ENCODE measurements at regions not wholly inside any gene's neighbourhood (a gene's known extent, or its start where the extent isn't known, plus 50 kb on each side); places are given as distances from the start of the nearest gene placed in this dataset.

DNA sequence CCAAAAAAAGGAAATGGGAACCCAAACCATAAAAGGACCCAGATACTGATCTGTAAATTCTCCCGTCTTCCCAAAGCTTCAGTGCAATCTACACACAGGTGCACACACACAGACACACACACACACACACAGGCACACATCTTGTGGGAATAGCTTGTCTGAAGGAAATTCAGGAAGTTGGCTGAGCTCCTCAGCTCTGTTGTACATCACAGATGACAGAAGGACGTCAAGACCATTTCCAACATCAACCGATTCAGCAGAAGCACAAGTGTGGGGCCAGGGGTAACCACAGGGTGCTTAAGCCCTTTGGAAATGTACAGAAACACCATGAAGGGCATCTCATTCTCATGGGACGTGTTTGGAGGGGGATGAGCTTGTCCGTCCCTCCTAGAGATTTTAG, 498.1 kb upstream of the PSMD7 start:
- no peak for DNase-seq

DNA sequence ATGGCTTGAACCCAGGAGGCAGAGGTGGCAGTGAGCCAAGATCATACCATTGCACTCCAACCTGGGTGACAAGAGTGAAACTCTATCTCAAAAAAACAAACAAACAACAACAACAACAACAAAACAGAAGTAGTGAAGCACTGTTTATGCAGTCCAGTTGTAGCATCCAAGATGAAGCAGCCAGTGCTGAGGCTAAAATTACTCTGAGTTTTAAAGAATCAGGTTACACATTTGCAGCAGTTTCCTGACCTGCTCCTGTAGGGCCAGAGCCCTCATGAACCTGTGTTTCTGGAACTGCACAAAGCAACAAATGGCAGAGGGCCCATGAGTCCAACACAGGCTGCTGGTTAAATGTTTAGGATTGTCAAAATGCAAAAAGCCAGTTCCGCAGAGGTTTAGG, 499.5 kb upstream of the PSMD7 start:
- DNase-seq: no peak

DNA sequence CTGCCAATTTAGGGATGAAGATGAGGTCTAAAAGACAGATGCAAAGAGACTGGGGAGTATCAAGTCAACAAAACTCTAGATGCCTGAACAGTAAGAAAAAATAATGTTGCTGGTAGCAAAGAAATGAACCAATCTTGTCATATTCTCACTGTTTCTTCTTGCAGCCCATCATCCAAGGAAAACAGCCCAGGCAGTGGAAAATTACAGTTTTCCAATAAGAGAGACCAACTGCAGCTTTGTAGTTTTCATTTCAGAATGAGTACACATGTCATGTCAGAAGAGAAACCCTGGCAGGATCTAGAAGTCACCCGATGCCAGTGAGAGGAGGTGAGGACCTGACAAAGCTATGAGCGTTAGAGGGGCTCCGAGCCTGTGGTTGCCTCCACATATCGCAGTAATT, 500.4 kb upstream of the PSMD7 start:
- no peak for DNase-seq

DNA sequence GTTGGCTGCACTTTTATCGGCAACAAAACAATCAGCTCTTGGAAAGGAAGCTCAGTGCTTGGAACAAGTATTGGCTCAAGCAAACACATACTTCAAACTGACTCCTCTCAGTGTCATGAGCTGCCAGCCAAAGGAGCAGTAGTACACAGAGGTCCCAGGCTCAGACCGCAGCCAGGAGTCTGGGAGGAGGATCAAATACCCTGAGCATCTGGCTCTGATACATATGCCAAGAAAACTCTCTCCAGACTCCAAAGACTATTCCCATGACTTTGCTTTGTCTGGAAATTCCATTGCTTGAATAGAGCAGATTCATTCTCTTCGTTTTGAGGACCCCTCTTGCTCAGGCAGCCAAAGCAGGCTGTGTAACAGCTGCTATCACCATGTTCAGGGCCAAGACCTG, 501.6 kb upstream of the PSMD7 start:
- DNase-seq: no peak

DNA sequence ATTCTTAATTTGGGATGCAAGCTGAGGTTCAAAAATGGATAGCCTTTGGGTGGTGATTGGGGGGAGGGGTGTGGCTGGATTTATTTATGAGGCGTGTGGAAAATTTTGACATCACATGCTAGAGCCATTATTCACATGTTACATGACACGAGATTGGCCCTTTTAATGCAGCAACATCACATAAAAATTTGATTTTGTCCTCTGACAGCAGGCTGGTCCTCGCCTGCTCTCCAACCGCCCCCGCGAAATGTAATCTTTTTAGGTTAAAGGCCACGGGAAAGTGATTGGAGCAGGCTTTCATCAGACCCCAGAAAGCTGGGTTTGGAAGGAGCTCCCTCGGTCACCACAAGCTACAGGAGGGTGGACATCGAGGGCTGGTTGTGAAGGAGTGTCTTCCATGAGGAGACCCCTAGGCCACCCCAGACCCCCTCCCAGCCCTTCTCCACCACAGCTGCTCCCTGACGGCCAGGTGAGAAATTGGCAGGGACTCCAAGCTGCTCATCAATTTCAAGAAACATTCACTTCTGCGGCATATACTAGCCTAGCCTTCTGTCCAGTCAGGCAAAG, 502.7 kb upstream of the PSMD7 start:
- DNase-seq: no peak

DNA sequence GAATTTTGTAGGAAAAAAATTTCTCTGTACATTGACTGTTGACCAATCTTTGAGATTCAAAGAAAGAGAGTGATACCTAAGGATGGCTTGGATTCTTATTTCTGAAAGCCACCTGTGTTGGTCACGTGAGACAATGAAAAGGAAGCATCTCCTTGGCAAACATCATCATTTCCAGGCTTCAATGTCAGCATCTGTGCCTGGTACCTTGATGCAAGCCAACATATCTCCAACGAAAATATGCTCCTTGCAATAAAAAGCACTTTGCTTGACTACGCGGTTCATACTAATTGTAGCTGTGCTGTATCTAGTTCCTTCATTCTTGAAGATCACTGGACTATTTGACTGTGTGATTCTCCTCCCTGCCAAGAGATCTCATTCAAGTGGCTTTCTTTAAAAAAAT, 503.4 kb upstream of the PSMD7 start:
- DNase-seq: no peak

DNA sequence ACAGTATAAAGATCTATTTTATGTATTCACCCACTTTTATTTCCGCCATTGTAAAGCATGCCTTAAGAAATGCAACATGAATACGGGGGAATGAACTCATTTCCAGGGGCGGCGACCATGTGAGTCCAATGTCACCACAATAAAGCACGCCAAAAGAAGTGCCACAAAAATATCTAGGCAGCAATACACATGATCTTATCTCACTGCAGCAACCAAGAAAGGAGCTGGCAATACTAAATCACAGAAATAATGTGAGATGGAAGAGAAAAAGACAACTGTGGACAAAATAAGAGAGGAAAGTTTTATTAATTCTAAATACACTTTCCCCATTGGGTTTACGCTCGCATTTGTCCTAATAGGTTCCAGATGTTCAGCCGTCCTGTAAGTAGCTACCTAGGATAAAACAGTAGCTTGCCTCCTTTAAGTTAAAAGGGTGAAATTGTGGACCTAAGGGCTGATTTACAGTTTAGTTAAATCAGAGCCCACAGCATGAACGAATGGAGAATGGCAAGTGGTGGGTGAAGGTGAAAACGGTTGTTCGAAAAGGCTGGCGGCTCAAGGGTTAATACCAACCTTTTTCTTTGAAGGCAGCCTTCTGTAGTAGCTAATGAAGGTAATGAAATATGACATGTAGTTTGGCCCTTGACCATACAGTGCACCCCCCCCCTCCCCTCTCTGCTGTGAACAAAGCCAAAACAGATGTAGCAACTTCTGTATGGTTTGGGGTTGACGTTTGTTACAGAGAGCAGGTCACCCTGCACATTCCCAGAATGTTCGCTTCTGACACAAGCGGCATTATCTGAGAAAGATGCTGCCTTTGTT, 504.2 kb upstream of the PSMD7 start:
- DNase-seq: no peak

DNA sequence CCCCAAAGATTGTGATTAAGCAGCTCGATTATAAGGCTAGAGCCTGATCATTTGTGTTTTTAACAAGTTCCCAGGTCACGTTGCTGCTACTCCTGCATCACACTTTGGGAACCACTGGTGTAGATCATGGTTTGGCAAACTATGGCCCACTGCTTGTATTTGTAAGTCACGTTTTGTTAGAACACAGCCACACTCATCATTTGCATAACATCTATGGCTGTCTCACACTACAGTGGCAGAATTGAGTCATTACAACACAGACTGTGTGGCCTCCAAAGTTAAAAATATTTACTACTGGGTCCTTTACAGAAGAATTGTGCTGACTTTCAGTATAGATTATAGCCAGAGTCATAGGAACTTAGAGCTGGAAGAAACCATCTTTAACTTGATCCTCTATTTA, 515.3 kb upstream of the PSMD7 start:
- no peak for DNase-seq

DNA sequence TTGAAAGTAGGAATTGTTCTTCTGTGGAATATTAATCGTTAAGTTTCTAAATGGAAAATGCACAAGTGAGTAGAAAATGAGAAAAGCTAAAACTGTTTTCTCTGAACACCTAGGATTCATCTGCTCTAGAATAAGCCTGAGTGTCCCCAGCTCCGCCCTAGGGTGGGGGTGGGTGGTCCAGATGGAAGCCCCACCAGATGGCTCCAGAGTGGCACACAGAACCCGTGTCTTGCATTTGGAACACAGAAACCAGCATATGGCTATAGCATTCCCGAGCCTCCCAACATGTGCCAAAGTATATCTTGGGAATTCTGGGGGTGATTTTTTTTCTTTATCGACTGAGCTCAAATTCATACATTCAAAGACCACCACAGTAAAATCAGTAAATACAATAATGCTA, 517.7 kb upstream of the PSMD7 start:
- DNase-seq: no peak

DNA sequence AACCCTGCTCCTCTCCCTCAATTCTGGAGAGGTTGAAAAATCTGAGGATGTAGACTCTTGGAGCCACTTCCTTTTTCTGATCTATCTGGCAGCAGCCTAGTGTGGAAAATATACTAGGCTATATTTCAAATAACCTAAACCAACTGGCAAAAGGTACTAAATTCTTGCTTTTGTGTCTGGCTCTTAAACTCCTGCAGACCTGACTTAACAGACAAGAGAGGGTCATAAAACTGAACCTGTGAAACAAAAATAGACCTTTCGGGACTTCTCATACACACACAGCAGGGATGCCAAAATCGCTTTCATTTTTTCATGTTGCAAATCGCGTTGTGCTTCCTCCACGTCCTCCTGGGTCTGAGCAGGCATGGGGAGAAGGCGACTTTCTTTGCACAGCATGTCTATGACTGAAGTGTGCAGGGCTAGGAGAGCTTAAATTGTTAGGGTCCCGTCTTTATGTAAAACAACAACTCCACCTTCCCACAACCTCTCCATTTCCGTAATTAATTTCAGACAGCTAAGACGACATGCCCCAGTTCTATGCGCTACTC, 520.7 kb upstream of the PSMD7 start:
- DNase-seq: no peak

DNA sequence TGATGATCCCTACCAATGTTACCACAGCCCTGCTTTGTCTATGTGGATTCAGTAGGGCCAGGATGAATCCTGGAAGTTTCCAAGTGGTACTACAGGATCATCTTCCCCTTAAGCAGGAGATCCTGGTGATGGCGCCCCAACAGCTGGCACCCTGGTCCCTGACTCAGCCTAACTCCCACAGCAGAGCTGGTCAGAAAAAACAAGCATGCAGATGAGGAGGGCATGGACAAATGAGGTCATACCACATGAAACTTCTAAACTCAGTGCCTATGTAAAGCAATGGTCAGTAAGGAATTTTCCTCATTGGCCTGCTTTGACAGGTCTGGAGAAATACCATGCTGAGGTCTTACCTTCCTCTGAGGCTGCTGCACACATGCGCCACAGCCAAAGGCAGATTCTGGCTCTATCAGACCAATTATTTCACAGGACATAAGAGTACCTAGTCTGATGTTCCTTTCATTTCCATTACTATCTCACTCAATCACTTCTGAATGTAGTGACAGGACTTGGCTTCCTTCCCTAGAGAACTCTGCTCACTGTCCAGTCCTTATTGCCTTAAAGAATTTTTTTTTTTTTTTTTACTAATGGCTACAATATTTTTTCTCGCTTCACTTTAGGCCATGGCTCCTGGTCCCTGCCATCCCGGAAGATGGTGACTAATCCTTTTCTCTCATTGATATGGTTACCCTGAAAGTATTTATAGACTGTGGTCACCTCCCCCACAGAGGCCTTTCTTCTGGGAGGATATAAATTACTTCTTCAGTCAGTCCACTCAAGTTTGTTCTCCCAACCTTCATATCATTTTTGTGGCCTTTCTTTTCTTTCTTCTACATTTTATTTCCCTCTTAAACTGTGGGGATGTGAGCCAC, 525.2 kb upstream of the PSMD7 start:
- DNase-seq: no peak

DNA sequence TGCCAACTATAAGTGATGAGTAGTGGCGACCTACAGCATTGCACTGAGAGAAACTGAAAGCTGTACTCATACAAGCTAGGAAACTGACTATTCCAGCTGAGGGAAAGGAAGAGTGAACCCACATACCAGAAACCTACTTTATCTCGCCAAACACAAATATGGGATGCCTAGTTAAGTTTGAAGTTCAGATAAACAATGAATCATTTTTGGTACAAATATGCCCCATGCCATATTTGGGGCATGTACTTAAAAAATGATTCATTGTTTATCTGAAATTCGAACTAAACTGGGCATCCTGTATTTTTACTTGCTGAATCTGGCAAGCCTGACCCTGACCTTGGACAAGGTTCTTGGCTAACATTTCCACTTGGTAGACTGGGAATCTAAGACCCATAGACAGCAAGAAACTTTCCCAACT, 527.8 kb upstream of the PSMD7 start:
- DNase-seq: no peak

DNA sequence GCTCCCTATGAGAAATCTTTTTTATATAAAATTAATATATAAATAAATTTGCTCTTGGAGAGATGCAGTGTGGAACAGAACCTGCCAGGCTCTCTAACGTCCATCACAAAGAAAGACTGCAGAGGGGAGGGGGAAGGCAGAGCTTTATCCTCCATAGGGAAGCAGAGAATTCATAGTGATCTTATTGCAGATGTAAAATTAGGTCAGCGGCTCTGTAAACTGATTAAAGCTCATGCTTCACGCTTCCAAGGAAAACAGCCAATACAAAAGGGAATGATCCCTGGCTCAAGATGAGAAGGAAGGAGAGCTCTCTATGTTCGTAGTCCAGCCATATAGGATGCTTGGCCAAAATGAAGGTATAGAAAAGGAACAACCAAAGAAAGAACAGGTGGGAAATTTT, 532.3 kb upstream of the PSMD7 start:
- DNase-seq: no peak

DNA sequence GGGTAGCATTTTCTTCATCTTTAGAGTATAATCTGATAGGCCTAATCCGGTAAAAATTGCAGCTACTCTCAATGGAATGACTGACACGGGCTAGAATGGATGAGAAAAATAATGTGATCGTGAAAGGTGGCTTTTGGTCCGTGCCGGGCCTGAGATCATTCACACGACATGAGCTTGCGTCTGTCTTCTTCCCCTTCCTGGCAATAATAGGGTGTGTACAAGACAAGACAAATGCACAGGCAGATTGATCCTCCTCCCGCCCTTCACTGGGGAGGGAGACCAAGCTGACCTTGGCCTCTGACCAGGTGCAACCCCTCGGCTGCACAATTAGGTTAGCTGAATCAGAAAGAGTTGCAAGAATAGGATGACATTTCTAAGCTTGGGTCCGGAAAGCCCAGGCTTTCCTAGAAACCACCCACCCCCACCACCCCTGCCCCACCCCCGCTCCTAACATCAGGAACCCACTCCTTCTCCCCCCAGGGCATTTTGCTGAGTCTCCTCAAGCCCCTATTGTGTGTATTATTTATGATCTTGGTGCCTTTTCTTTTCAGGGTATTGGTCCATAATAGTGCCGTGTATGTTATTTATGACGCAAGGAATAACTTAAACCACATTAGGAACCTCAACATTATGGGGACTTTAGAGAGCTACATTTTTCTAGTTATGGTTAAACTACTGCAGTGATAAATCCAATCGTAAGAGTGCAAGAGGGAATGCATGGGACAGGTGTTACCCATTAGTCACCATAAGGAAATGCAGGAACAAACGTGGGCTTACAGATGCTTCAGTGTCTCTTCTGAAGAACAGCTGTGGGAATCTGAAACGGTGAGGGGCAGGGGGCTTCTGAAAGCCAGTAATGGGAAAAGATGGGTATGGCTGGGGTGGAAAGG, 540.1 kb upstream of the PSMD7 start:
- DNase-seq: no peak

DNA sequence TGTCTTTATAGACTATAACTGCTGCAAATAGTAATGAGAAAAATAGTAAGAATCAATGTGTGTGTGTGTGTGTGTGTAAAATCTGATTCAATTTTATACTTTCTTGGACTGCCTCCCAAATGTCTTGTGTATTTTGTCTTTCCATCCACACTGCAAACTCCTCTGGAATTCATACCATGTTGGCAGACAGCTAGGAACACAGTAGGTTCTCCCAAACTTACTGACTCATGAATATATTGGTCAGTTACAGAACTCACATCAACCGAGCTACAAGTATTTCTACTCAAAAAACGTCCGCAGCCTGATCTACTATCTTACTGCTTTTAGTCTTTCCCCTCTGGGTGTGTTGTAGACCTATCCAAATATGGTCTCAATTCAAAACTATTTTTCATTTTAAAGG, 542.7 kb upstream of the PSMD7 start:
- no peak for DNase-seq

DNA sequence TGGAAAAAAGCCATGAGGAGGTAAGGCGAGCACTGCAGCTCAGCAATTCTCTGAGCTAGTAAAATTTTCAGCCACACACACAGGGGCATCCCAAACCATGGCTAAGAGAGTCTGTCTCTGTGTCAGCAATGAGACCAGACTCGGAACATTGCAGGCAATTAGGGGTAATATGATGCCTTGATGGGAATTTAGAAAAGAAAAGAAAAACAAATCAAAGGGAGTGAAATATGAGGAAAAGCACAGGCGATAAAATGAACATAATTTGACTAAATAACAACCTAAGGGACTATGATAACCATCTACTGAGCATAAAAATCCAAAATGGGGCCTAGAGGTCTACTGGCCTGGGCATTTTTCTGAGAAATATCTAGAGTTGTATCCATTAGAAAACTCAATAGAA, 546.0 kb upstream of the PSMD7 start:
- no peak for DNase-seq

DNA sequence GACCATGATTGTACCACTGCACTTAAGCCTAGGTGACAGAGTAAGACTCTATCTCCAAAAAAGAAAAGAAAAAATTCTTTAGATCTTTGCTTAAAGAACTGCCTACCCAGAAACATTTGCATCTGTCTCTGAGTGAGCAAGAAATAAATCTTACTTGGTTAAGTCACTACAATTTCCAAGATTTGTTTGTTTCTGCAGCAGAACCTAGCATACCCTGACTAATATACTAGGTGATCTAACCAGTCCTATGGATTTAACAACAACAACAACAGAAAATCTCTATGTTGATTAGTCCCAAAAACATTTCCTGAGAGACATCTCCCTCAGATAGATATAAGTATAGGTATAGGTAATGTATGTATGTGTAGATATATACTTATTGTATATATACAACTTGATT, 549.3 kb upstream of the PSMD7 start:
- DNase-seq: no peak

DNA sequence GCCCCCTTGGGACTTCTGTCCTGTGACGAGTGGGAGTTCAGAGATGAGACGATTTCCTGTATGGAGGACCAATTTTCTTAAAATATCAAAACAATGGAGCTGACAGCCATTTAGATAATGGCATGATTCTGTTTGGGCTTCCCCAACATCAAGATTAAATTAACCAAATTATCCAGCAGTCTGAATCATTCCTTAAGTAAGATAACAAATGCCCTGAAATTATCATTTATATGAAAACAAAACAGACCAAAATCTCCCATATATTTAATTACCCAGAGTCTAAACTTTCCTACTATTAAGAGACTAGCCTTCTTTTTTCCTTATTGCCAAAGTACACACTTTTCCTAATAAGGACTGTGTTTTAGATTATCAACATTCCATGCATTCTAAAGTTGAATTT, 550.1 kb upstream of the PSMD7 start:
- no peak for DNase-seq

DNA sequence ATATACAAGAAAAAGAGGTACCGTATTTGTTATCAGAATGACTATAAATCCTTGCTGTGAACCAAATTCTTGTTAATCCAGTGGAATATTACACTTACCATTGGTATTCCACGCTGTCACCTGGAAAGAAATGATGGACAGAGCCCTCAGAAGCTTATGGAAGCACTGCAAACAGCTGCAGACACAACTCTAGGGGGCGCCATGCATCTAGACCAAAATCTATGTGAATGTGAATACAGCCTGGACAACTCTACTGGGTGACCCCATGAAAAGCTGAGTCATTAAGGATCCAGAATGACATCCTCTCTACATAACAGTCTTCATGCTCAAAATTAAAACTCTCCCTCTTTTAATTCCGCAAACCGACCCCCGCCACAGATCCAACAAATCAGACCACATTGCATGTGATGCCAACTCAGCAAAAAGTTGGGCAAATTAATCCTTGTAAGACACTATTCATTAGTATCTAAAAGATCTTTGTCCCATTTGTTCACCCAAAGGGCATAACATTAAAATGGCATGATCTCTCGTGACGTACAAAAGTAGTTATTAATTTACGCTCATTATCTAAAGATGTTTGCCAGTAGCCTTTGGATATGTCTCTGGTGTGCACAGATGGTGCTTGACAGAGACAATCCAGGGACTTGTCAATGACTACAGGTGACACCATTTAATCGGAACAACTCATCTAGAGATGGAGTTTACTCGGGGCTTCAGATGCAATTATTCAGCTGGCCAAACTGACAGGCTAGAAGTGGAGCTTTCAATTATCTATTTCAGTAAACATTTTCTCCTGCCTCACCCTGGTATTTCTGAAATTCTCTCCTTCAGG, 552.7 kb upstream of the PSMD7 start:
- DNase-seq: no peak

DNA sequence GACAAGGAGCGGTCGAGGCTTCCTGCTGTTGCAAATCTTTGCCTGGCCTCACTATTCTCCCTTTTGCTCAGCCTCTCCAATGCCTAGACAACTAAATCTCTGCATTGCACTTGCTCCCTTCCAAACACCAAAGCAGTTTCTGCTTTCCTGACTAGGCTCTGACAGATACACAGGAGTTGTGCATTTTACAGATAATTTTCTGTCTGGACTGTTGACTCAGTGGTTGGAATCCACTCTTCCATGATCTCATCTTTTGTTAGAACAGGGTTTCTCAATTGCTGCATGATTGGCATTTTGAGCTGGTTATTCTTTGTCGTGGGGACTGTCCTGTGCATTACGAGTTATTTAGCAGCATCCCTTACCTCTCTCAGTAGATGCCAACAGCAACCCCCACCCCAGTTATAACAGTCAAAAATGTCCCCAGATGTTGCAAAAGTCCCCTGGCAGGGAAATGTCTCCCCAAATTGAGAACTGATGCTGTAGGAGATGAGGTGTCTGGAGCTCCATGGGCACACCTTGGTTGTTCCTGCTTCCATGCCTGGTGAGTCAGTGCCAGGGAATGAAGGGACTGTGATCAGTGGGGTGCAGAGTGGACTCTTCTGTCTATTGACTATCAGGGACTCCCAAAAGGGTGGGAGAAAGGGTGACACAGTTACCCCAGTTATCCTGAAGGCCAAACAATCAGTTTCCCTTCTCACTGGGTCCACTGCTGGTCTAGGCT, 557.4 kb upstream of the PSMD7 start:
- no peak for DNase-seq

DNA sequence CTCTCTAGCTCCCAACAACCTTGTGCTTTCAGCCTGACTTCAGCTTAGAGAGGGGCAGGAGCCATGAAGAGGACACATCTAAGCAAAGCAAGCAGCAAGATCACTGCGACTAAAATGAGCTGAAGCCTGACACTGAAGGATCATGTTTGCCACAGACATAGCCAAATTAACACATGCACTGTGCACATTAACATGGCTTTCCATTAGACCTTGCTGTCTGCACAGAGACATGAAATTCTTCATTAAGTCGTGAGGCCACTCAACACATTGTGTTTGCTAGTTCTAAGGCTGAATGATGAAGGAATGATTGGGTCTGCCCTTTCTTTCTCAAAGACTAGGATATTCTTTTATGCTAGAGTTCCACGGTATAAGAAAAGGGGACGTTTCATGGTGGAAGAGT, 558.3 kb upstream of the PSMD7 start:
- no peak for DNase-seq
